Coronary artery (tissue), 2 donors: ENCODE measurements at regions not wholly inside any gene's neighbourhood (a gene's known extent, or its start where the extent isn't known, plus 50 kb on each side); places are given as distances from the start of the nearest gene placed in this dataset.

ENCODE experiments used
- DNase-seq: peaks from one replicate; pipeline ENCODE4 v3.0.0-alpha.2; 2017; ENCODE audit warnings: low spot score
- H3K27ac ChIP-seq, 2 donors: fragments of 200-600 bp; sonication (generic); one replicate each; pipeline ENCODE4 v1.5.1; 2016 to 2019
- H3K4me3 ChIP-seq: fragments of 200-600 bp; sonication (generic); 2 replicates; pipeline ENCODE4 v1.5.1; 2016; ENCODE audit warnings: mild to moderate bottlenecking, moderate library complexity
- CTCF ChIP-seq: fragments of 200-600 bp; sonication (generic); IDR thresholded peaks from one replicate; pipeline ENCODE4 v1.5.1; 2019; ENCODE audit warnings: antibody characterized with exemption

GRCh38 chrX:8232406-8232805 lies 61.3 kb upstream of the VCX2 start:
- no peak for DNase-seq
- peak overlapping the region in 1 of 2 donors; percentile 16 for H3K27ac ChIP-seq
- H3K4me3 ChIP-seq: no peak overlapping the region
- TF ChIP-seq CTCF: no peak

GRCh38 chrX:8233091-8233490 lies 62.0 kb upstream of the VCX2 start:
- TF ChIP-seq CTCF: no peak
- no peak overlapping the region for H3K27ac ChIP-seq
- no peak for DNase-seq

GRCh38 chrX:8235026-8235425 lies 64.0 kb upstream of the VCX2 start:
- no peak overlapping the region for H3K27ac ChIP-seq
- DNase-seq: no peak
- no peak for TF ChIP-seq CTCF
- H3K4me3 ChIP-seq: no peak overlapping the region

More at GRCh38 chrX:8233091-8233490, 62.0 kb upstream of the VCX2 start:
- H3K4me3 ChIP-seq: no peak overlapping the region

GRCh38 chrX:8237718-8238117 lies 66.7 kb upstream of the VCX2 start:
- no peak for DNase-seq
- H3K4me3 ChIP-seq: no peak overlapping the region
- no peak for TF ChIP-seq CTCF
- no peak overlapping the region for H3K27ac ChIP-seq

GRCh38 chrX:8242431-8243020 lies 71.5 kb upstream of the VCX2 start:
- H3K27ac ChIP-seq: no peak overlapping the region
- H3K4me3 ChIP-seq: no peak overlapping the region
- TF ChIP-seq CTCF: no peak
- no peak for DNase-seq

- H3K4me3 ChIP-seq: no peak overlapping the region
- no peak for TF ChIP-seq CTCF
- no peak for DNase-seq
- H3K27ac ChIP-seq: no peak overlapping the region
These were observed 73.2 kb upstream of the VCX2 start for GRCh38 chrX:8244301-8244700.

GRCh38 chrX:8245411-8245810 lies 74.3 kb upstream of the VCX2 start:
- no peak for DNase-seq
- no peak for TF ChIP-seq CTCF

More at GRCh38 chrX:8245411-8245810, 74.3 kb upstream of the VCX2 start:
- no peak overlapping the region for H3K4me3 ChIP-seq
- no peak overlapping the region for H3K27ac ChIP-seq
